ENCODE measurements at regions not wholly inside any gene's neighbourhood (a gene's known extent, or its start where the extent isn't known, plus 50 kb on each side); places are given as distances from the start of the nearest gene placed in this dataset.

DNA sequence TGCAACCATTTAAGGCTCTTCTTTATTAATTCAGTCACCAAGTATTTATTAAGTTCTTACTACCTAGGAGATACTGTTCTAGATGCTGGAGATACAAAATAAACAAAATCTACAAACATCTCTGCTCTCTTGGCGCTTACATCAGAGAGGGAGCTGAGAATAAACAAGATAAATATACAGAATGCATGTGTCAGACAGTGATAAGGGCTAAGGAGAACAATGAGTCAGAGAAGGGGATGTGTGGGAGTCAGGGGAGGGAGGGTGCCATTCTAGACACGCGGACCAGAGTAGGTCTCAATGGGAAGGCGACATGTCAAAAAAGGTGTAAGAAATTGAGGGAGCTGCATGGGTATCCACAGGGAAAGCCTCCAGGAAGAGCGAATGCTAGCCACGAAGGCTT is 393.2 kb downstream of the RWDD3 start:
- Histone ChIP-seq H2AFZ (ENCODE audit: low read length) (no peak overlapping the region), H3K4me3 (ENCODE audit: insufficient read depth, low read length) (no peak overlapping the region), H3K9me3 (ENCODE audit: low read depth, low read length) (no peaks in the 10 kb centered on the region), H3K27ac (ENCODE audit: low read depth, low read length) (no peak overlapping the region), H3K4me2 (ENCODE audit: insufficient read depth, low read length) (no peak overlapping the region), H3K36me3 (ENCODE audit: insufficient read depth, low read length) (no peaks in the 10 kb centered on the region), H3K27me3 (ENCODE audit: insufficient read depth, low read length) (no peaks in the 10 kb centered on the region), H4K20me1 (ENCODE audit: insufficient read depth, low read length) (no peaks in the 10 kb centered on the region), H3K79me2 (ENCODE audit: insufficient read depth, low read length) (no peaks in the 10 kb centered on the region), H3K4me1 (ENCODE audit: insufficient read depth, low read length) (no peaks in the 10 kb centered on the region)
- TF ChIP-seq, protein P1, sequence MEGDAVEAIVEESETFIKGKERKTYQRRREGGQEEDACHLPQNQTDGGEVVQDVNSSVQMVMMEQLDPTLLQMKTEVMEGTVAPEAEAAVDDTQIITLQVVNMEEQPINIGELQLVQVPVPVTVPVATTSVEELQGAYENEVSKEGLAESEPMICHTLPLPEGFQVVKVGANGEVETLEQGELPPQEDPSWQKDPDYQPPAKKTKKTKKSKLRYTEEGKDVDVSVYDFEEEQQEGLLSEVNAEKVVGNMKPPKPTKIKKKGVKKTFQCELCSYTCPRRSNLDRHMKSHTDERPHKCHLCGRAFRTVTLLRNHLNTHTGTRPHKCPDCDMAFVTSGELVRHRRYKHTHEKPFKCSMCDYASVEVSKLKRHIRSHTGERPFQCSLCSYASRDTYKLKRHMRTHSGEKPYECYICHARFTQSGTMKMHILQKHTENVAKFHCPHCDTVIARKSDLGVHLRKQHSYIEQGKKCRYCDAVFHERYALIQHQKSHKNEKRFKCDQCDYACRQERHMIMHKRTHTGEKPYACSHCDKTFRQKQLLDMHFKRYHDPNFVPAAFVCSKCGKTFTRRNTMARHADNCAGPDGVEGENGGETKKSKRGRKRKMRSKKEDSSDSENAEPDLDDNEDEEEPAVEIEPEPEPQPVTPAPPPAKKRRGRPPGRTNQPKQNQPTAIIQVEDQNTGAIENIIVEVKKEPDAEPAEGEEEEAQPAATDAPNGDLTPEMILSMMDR (IDR thresholded peaks at IDR 0.05; ENCODE audit: extremely low read depth, low read depth, low read length) = no peak
- DNase-seq (ENCODE audit: insufficient read length, low spot score, missing footprints) = no peak

DNA sequence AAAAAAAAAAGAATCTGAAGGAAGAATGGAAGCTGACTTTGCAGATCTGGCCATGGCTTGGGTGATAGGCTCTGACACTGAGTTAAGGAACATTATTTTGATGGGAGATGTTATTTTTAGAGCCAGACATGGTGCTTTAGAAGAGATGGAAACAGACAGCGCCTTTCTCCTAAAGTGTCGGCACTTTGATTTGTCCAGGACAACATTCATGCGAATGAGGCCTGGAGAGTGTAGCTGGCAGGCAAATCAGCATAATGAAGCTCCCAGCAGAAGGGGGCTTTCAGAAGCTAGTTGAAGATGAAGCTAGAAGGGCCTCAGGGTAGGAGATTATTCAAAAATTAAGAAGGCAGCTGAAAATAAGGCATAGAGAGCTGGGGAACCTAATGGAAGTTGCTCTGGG is 397.7 kb downstream of the RWDD3 start:
- no peaks in the 10 kb centered on the region for H3K27me3 ChIP-seq (ENCODE audit: insufficient read depth, low read length)
- TF ChIP-seq, protein P1 (IDR thresholded peaks at IDR 0.05; ENCODE audit: extremely low read depth, low read depth, low read length) = no peak
- H3K27ac ChIP-seq (ENCODE audit: low read depth, low read length) = no peak overlapping the region
- H3K36me3 ChIP-seq (ENCODE audit: insufficient read depth, low read length) = no peaks in the 10 kb centered on the region
- no peak overlapping the region for H3K4me2 ChIP-seq (ENCODE audit: insufficient read depth, low read length)
- no peaks in the 10 kb centered on the region for H3K4me1 ChIP-seq (ENCODE audit: insufficient read depth, low read length)
- H3K79me2 ChIP-seq (ENCODE audit: insufficient read depth, low read length) = no peaks in the 10 kb centered on the region
- no peaks in the 10 kb centered on the region for H4K20me1 ChIP-seq (ENCODE audit: insufficient read depth, low read length)
- DNase-seq (ENCODE audit: insufficient read length, low spot score, missing footprints) = no peak
- H3K9me3 ChIP-seq (ENCODE audit: low read depth, low read length) = no peaks in the 10 kb centered on the region
- H2AFZ ChIP-seq (ENCODE audit: low read length) = no peak overlapping the region
- H3K4me3 ChIP-seq (ENCODE audit: insufficient read depth, low read length) = no peak overlapping the region

DNA sequence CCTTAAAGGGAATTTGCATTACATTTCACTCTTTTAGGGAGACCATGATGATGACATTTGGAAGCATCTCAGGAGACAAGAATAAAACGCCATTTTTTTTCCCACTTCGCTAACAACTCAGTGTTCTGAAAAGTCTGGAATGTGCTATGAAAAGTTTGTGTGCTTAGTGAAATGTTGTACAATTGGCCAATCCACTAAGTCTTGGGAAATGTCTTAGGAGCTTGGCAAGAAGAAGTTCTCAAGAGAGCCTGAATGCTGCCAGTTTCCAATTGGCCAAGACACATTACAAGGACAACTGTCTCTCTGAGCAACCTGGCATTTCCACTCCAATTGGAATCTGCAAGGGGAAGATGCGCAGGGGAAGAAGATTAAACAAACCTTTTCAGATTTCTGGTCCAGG is 401.8 kb downstream of the RWDD3 start:
- Histone ChIP-seq H3K27me3 (ENCODE audit: insufficient read depth, low read length) (no peaks in the 10 kb centered on the region), H3K4me2 (ENCODE audit: insufficient read depth, low read length) (no peak overlapping the region), H3K9me3 (ENCODE audit: low read depth, low read length) (no peaks in the 10 kb centered on the region), H3K27ac (ENCODE audit: low read depth, low read length) (no peak overlapping the region), H3K36me3 (ENCODE audit: insufficient read depth, low read length) (no peaks in the 10 kb centered on the region), H3K4me3 (ENCODE audit: insufficient read depth, low read length) (no peak overlapping the region), H4K20me1 (ENCODE audit: insufficient read depth, low read length) (no peaks in the 10 kb centered on the region), H3K79me2 (ENCODE audit: insufficient read depth, low read length) (no peaks in the 10 kb centered on the region), H2AFZ (ENCODE audit: low read length) (no peak overlapping the region), H3K4me1 (ENCODE audit: insufficient read depth, low read length) (no peaks in the 10 kb centered on the region)
- no peak for DNase-seq (ENCODE audit: insufficient read length, low spot score, missing footprints)
- TF ChIP-seq, protein P1 (IDR thresholded peaks at IDR 0.05; ENCODE audit: extremely low read depth, low read depth, low read length) = no peak

DNA sequence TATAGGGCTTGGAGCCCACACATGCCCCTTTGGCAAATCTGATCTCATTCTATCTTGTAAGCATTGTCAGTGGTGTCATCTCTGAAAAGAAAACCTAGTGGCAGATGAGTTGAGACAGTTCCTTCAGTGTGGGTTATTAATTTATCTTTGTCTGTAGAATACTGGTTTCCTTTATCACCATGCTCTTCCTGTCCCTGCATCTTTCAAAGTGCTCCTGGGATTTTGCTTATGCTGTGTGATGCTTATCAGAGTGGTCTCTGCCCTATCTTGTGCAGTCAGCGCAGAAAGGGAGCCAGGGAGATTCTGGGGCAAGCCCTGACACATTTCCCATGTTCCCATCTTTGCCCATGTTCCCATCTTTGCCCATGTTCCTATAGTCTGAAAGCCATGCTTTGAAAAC is 402.9 kb downstream of the RWDD3 start:
- no peak overlapping the region for H2AFZ ChIP-seq (ENCODE audit: low read length)
- no peak overlapping the region for H3K27ac ChIP-seq (ENCODE audit: low read depth, low read length)
- no peaks in the 10 kb centered on the region for H4K20me1 ChIP-seq (ENCODE audit: insufficient read depth, low read length)
- TF ChIP-seq, protein P1 (IDR thresholded peaks at IDR 0.05; ENCODE audit: extremely low read depth, low read depth, low read length) = no peak
- H3K4me3 ChIP-seq (ENCODE audit: insufficient read depth, low read length) = no peak overlapping the region
- H3K27me3 ChIP-seq (ENCODE audit: insufficient read depth, low read length) = no peaks in the 10 kb centered on the region
- H3K36me3 ChIP-seq (ENCODE audit: insufficient read depth, low read length) = no peaks in the 10 kb centered on the region
- no peak for DNase-seq (ENCODE audit: insufficient read length, low spot score, missing footprints)
- no peaks in the 10 kb centered on the region for H3K79me2 ChIP-seq (ENCODE audit: insufficient read depth, low read length)
- H3K9me3 ChIP-seq (ENCODE audit: low read depth, low read length) = no peaks in the 10 kb centered on the region
- no peak overlapping the region for H3K4me2 ChIP-seq (ENCODE audit: insufficient read depth, low read length)
- no peaks in the 10 kb centered on the region for H3K4me1 ChIP-seq (ENCODE audit: insufficient read depth, low read length)
